ENCODE measurements at regions not wholly inside any gene's neighbourhood (a gene's known extent, or its start where the extent isn't known, plus 50 kb on each side); places are given as distances from the start of the nearest gene placed in this dataset.

GRCh38 chr11:42023267-42023666, 563.8 kb upstream of the LRRC4C start:
- Histone ChIP-seq H3K27ac (ENCODE audit: low read length) (no peak overlapping the region), H3K27me3 (ENCODE audit: insufficient read depth, low read depth, low read length) (no peaks in the 10 kb centered on the region), H3K36me3 (ENCODE audit: insufficient read depth, low read length) (no peaks in the 10 kb centered on the region), H3F3A (ENCODE audit: insufficient read depth, low read length, poor library complexity, severe bottlenecking) (no peaks in the 10 kb centered on the region), H3K79me2 (replicated peaks; ENCODE audit: insufficient read depth, low read length) (no peaks in the 10 kb centered on the region), H2AFZ (ENCODE audit: low read depth, low read length) (no peak overlapping the region), H3K4me3 (ENCODE audit: low read length) (no peak overlapping the region), H3K9me3 (ENCODE audit: low read length) (no peaks in the 10 kb centered on the region), H3K4me2 (ENCODE audit: low read length) (no peak overlapping the region), H3K9ac (ENCODE audit: low read length) (no peak overlapping the region), H3K9me2 (ENCODE audit: insufficient read depth, low read length) (no peaks in the 10 kb centered on the region), H4K20me1 (ENCODE audit: insufficient read depth) (no peaks in the 10 kb centered on the region)
- peak; percentile 59 for TF ChIP-seq REST (IDR thresholded peaks at IDR 0.05; ENCODE audit: borderline replicate concordance)
- TF ChIP-seq TAF1 (IDR thresholded peaks at IDR 0.05; ENCODE audit: low read depth) = no peak
- no peak for TF ChIP-seq SMC3 (conservative IDR thresholded peaks at IDR 0.05; ENCODE audit: poor library complexity)
- TF ChIP-seq EZH2 (IDR thresholded peaks at IDR 0.05; ENCODE audit: borderline replicate concordance, insufficient read depth, low read length, poor library complexity, severe bottlenecking) = no peak
- peak; percentile 45 for TF ChIP-seq POLR2AphosphoS5 (IDR thresholded peaks at IDR 0.05)
- no peak for TF ChIP-seq RAD21 (conservative IDR thresholded peaks at IDR 0.05)
- TF ChIP-seq MXI1 (conservative IDR thresholded peaks at IDR 0.05; ENCODE audit: poor library complexity, severe bottlenecking) = no peak
- TF ChIP-seq, protein P1, sequence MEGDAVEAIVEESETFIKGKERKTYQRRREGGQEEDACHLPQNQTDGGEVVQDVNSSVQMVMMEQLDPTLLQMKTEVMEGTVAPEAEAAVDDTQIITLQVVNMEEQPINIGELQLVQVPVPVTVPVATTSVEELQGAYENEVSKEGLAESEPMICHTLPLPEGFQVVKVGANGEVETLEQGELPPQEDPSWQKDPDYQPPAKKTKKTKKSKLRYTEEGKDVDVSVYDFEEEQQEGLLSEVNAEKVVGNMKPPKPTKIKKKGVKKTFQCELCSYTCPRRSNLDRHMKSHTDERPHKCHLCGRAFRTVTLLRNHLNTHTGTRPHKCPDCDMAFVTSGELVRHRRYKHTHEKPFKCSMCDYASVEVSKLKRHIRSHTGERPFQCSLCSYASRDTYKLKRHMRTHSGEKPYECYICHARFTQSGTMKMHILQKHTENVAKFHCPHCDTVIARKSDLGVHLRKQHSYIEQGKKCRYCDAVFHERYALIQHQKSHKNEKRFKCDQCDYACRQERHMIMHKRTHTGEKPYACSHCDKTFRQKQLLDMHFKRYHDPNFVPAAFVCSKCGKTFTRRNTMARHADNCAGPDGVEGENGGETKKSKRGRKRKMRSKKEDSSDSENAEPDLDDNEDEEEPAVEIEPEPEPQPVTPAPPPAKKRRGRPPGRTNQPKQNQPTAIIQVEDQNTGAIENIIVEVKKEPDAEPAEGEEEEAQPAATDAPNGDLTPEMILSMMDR (IDR thresholded peaks at IDR 0.05; ENCODE audit: poor library complexity, severe bottlenecking) = no peak
- TF ChIP-seq EP300 (conservative IDR thresholded peaks at IDR 0.05; ENCODE audit: poor library complexity, severe bottlenecking) = peak; percentile 54

DNA sequence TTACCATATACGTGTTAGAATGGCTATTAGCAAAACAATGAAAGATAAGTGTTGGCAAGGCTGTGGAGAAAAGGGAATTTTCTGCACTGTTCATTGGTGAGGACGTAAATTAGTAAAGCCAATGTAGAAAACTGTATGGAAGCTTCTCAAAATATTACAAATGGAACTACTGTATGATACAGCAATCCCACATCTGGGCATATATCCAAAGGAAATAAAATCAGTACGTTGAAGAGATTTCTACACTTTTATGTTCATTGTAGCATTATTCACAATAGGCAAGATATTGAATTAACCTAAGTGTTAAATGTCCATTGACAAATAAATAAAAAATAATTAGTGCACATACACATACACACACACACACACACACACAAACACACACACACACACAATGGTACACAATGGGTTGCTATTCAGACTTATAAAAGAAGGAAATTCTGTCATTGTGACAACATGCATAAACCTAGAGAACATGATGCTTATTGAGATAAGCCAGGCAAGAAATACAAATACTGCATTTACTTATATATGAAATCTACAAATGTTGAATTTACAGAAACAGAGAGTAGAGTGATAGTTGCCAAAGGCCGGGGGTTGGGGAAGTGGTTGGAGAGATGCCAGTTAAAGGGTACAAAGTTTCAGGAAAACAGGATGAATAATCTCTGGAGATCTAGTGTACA, 565.8 kb upstream of the LRRC4C start:
- H3F3A ChIP-seq (ENCODE audit: insufficient read depth, low read length, poor library complexity, severe bottlenecking) = no peaks in the 10 kb centered on the region

More for the DNA sequence above, 565.8 kb upstream of the LRRC4C start:
- Histone ChIP-seq H3K27me3 (ENCODE audit: insufficient read depth, low read depth, low read length) (no peaks in the 10 kb centered on the region), H3K4me3 (ENCODE audit: low read length) (no peak overlapping the region), H3K9me2 (ENCODE audit: insufficient read depth, low read length) (no peaks in the 10 kb centered on the region), H3K4me2 (ENCODE audit: low read length) (no peak overlapping the region), H4K20me1 (ENCODE audit: insufficient read depth) (no peaks in the 10 kb centered on the region), H3K36me3 (ENCODE audit: insufficient read depth, low read length) (no peaks in the 10 kb centered on the region), H3K9me3 (ENCODE audit: low read length) (no peaks in the 10 kb centered on the region), H2AFZ (ENCODE audit: low read depth, low read length) (no peak overlapping the region), H3K79me2 (replicated peaks; ENCODE audit: insufficient read depth, low read length) (no peaks in the 10 kb centered on the region), H3K9ac (ENCODE audit: low read length) (no peak overlapping the region), H3K27ac (ENCODE audit: low read length) (no peak overlapping the region)
- TF ChIP-seq EP300 (conservative IDR thresholded peaks at IDR 0.05; ENCODE audit: poor library complexity, severe bottlenecking) (no peak), POLR2AphosphoS5 (IDR thresholded peaks at IDR 0.05) (no peak), MXI1 (conservative IDR thresholded peaks at IDR 0.05; ENCODE audit: poor library complexity, severe bottlenecking) (no peak), REST (IDR thresholded peaks at IDR 0.05; ENCODE audit: borderline replicate concordance) (no peak), SMC3 (conservative IDR thresholded peaks at IDR 0.05; ENCODE audit: poor library complexity) (no peak), EZH2 (IDR thresholded peaks at IDR 0.05; ENCODE audit: borderline replicate concordance, insufficient read depth, low read length, poor library complexity, severe bottlenecking) (no peak), TAF1 (IDR thresholded peaks at IDR 0.05; ENCODE audit: low read depth) (no peak), RAD21 (conservative IDR thresholded peaks at IDR 0.05) (no peak)
- TF ChIP-seq, protein P1 (IDR thresholded peaks at IDR 0.05; ENCODE audit: poor library complexity, severe bottlenecking) = no peak
